Body of pancreas (tissue), 4 donors: ENCODE measurements at regions not wholly inside any gene's neighbourhood (a gene's known extent, or its start where the extent isn't known, plus 50 kb on each side); places are given as distances from the start of the nearest gene placed in this dataset.

Experiments
- ATAC-seq: fragments of 150-250 bp; one replicate; pipeline ENCODE4 v1.9.1; 2016
- DNase-seq, 4 donors: peaks; one replicate each; pipeline ENCODE4 v3.0.0-alpha.2; 2019
- H3K27ac ChIP-seq, 4 donors: fragments of 200-600 bp; sonication (generic); 1 replicate in 3 of 4; 2 replicates in 1 of 4; pipeline versions ENCODE4 v1.5.1 to v1.6.1; 2016 to 2019; ENCODE audit warnings: mild to moderate bottlenecking in 1 of 4, mixed read lengths in 1 of 4, moderate library complexity in 1 of 4
- H3K27me3 ChIP-seq, 2 donors: fragments of 200-600 bp; sonication (generic); one replicate each; pipeline ENCODE4 v1.6.0; 2016; ENCODE audit warnings: mild to moderate bottlenecking in 1 of 2
- H3K36me3 ChIP-seq, 2 donors: fragments of 200-600 bp; sonication (generic); replicated peaks in 1 of 2; 2 replicates each; pipeline ENCODE4 v1.5.1; 2016; ENCODE audit warnings: low read depth in 2 of 2; ENCODE audit not compliant: insufficient read depth in 1 of 2
- H3K4me1 ChIP-seq: fragments of 200-600 bp; sonication (generic); one replicate; pipeline ENCODE4 v1.6.0; 2016
- H3K4me3 ChIP-seq, 2 donors: fragments of 200-600 bp; sonication (generic); 1 replicate in 1 of 2; 2 replicates in 1 of 2; pipeline ENCODE4 v1.5.1; 2016 to 2019
- H3K9me3 ChIP-seq, 3 donors: fragments of 200-600 bp; sonication (generic); 1 replicate in 2 of 3; 2 replicates in 1 of 3; pipeline ENCODE4 v1.5.1; 2016
- POLR2A ChIP-seq, 3 donors: fragments of 450-650 bp; IDR thresholded peaks; one replicate each; pipeline ENCODE4 v1.6.1; 2016; ENCODE audit warnings: antibody characterized with exemption in 3 of 3, mild to moderate bottlenecking in 2 of 3
- WGBS, 2 donors: methylation state at CpG; one replicate each; pipeline ENCODE4 v1.1.5; 2017; 5-methylcytosine and 5-hydroxymethylcytosine counted together
- intact Hi-C: fragments of 100-400 bp; cut with DNase I; formaldehyde crosslinking; loops from one replicate; pipeline ENCODE4 v1.15.1; 2023
- TF ChIP-seq, protein P1 (sequence below), 7 experiments: fragments of 450-650 bp in 4 of 7; fragments of 200-600 bp in 3 of 7; sonication (generic) in 3 of 7; IDR thresholded peaks; one replicate each; pipeline ENCODE4 v1.5.1; 2016 to 2019; ENCODE audit warnings: antibody characterized with exemption in 7 of 7

GRCh38 chr2:100192300-100192699 lies 49.9 kb upstream of the AFF3 start:
- Histone ChIP-seq H3K4me3 (no peak overlapping the region), H3K36me3 (no peaks in the 10 kb centered on the region), H3K27ac (no peak overlapping the region), H3K27me3 (no peaks in the 10 kb centered on the region), H3K4me1 (peaks cover under 1% of the 10 kb centered on the region), H3K9me3 (no peaks in the 10 kb centered on the region)
- DNase-seq = no peak
- TF ChIP-seq POLR2A (IDR thresholded peaks at IDR 0.05) = no peak
- TF ChIP-seq, protein P1, sequence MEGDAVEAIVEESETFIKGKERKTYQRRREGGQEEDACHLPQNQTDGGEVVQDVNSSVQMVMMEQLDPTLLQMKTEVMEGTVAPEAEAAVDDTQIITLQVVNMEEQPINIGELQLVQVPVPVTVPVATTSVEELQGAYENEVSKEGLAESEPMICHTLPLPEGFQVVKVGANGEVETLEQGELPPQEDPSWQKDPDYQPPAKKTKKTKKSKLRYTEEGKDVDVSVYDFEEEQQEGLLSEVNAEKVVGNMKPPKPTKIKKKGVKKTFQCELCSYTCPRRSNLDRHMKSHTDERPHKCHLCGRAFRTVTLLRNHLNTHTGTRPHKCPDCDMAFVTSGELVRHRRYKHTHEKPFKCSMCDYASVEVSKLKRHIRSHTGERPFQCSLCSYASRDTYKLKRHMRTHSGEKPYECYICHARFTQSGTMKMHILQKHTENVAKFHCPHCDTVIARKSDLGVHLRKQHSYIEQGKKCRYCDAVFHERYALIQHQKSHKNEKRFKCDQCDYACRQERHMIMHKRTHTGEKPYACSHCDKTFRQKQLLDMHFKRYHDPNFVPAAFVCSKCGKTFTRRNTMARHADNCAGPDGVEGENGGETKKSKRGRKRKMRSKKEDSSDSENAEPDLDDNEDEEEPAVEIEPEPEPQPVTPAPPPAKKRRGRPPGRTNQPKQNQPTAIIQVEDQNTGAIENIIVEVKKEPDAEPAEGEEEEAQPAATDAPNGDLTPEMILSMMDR (IDR thresholded peaks at IDR 0.05) = no peak
- 98 to 100% methylated on average over 3 of the region's 3 CpGs for WGBS, 2 donors
- ATAC-seq = no peak
- intact Hi-C loops = no loop called here
